H9 (cell line): ENCODE measurements at regions not wholly inside any gene's neighbourhood (a gene's known extent, or its start where the extent isn't known, plus 50 kb on each side); places are given as distances from the start of the nearest gene placed in this dataset.

Source experiments
- DNase-seq: peaks from one replicate; pipeline ENCODE4 v3.0.0-alpha.2; 2017
- H2AFZ ChIP-seq: one replicate; pipeline ENCODE4 v1.6.1; 2013; ENCODE audit warnings: mild to moderate bottlenecking, low read length, control low read depth, moderate library complexity
- H2AK5ac ChIP-seq: 2 replicates; pipeline ENCODE4 v1.6.1; 2013; ENCODE audit warnings: low read length, control low read depth, mixed read lengths; ENCODE audit not compliant: insufficient read length
- H2BK120ac ChIP-seq: one replicate; pipeline ENCODE4 v1.6.1; 2013; ENCODE audit warnings: low read depth, mild to moderate bottlenecking, low read length, control low read depth, inconsistent platforms; ENCODE audit not compliant: poor library complexity, severe bottlenecking
- H2BK12ac ChIP-seq: 2 replicates; pipeline ENCODE4 v1.6.1; 2013; ENCODE audit warnings: low read length, control low read depth, mixed read lengths, low read depth; ENCODE audit not compliant: insufficient read length
- H2BK15ac ChIP-seq: 2 replicates; pipeline ENCODE4 v1.6.1; 2013; ENCODE audit warnings: low read depth, low read length, control low read depth
- H2BK20ac ChIP-seq: one replicate; pipeline ENCODE4 v1.6.1; 2013; ENCODE audit warnings: low read depth, mild to moderate bottlenecking, low read length, control low read depth, inconsistent platforms; ENCODE audit not compliant: poor library complexity, severe bottlenecking
- H2BK5ac ChIP-seq: 2 replicates; pipeline ENCODE4 v1.6.1; 2013; ENCODE audit warnings: low read length, control low read depth, mixed read lengths; ENCODE audit not compliant: insufficient read length
- H3K14ac ChIP-seq: 2 replicates; pipeline ENCODE4 v1.6.1; 2013; ENCODE audit warnings: low read length, control low read depth; ENCODE audit not compliant: insufficient read depth
- H3K18ac ChIP-seq: 2 replicates; pipeline ENCODE4 v1.6.1; 2013; ENCODE audit warnings: low read depth, mild to moderate bottlenecking, mixed read lengths, low read length, control low read depth; ENCODE audit not compliant: insufficient read length
- H3K23ac ChIP-seq: 2 replicates; pipeline ENCODE4 v1.6.1; 2013; ENCODE audit warnings: low read length, control low read depth, mixed read lengths, low read depth; ENCODE audit not compliant: insufficient read length
- H3K23me2 ChIP-seq: 2 replicates; pipeline ENCODE4 v1.6.1; 2013; ENCODE audit warnings: low read depth, mild to moderate bottlenecking, mixed read lengths, low read length, control low read depth; ENCODE audit not compliant: insufficient read length, poor library complexity, severe bottlenecking
- H3K27ac ChIP-seq: 2 replicates; pipeline ENCODE4 v1.5.1; 2013; ENCODE audit warnings: low read length, control low read depth, mixed read lengths, low read depth; ENCODE audit not compliant: insufficient read length
- H3K27me3 ChIP-seq: 2 replicates; pipeline ENCODE4 v1.6.1; 2013; ENCODE audit warnings: low read length, control low read depth, inconsistent platforms; ENCODE audit not compliant: insufficient read depth
- H3K4ac ChIP-seq: 2 replicates; pipeline ENCODE4 v1.6.1; 2013; ENCODE audit warnings: low read depth, mild to moderate bottlenecking, control low read depth, inconsistent platforms, low read length, moderate library complexity
- H3K4me1 ChIP-seq: 2 replicates; pipeline ENCODE4 v1.6.1; 2013; ENCODE audit warnings: low read length, control low read depth, inconsistent platforms; ENCODE audit not compliant: insufficient read depth
- H3K4me2 ChIP-seq: 2 replicates; pipeline ENCODE4 v1.6.1; 2013; ENCODE audit warnings: low read length, control low read depth, mixed read lengths; ENCODE audit not compliant: insufficient read length, insufficient read depth
- H3K56ac ChIP-seq: 2 replicates; pipeline ENCODE4 v1.6.1; 2013; ENCODE audit warnings: low read depth, mild to moderate bottlenecking, mixed read lengths, low read length, control low read depth; ENCODE audit not compliant: insufficient read length
- H3K79me1 ChIP-seq: 2 replicates; pipeline ENCODE4 v1.6.1; 2013; ENCODE audit warnings: low read depth, mild to moderate bottlenecking, moderate library complexity, low read length, control low read depth, inconsistent platforms; ENCODE audit not compliant: insufficient read depth, poor library complexity, severe bottlenecking
- H3K79me2 ChIP-seq: 2 replicates; pipeline ENCODE4 v1.6.1; 2013; ENCODE audit warnings: low read length, control low read depth, inconsistent platforms; ENCODE audit not compliant: insufficient read depth
- H3K9ac ChIP-seq: 2 replicates; pipeline ENCODE4 v1.6.1; 2013; ENCODE audit warnings: low read length, control low read depth, mixed read lengths; ENCODE audit not compliant: insufficient read length; ENCODE audit errors: extremely low read depth
- H3K9me3 ChIP-seq: one replicate; pipeline ENCODE4 v1.6.1; 2013; ENCODE audit warnings: low read depth, low read length, inconsistent platforms; ENCODE audit not compliant: control insufficient read depth
- H3T11ph ChIP-seq: one replicate; pipeline ENCODE4 v1.6.1; 2013; ENCODE audit warnings: mild to moderate bottlenecking, low read length, control low read depth, inconsistent platforms
- H4K20me1 ChIP-seq: one replicate; pipeline ENCODE4 v1.6.1; 2013; ENCODE audit not compliant: control insufficient read depth, insufficient read length, insufficient read depth
- H4K5ac ChIP-seq: 2 replicates; pipeline ENCODE4 v1.6.1; 2013; ENCODE audit warnings: low read depth, mild to moderate bottlenecking, mixed read lengths, low read length, control low read depth; ENCODE audit not compliant: insufficient read length
- H4K8ac ChIP-seq: replicated peaks from 2 replicates; pipeline ENCODE4 v1.6.1; 2013; ENCODE audit warnings: low read length, control low read depth, mixed read lengths, low read depth; ENCODE audit not compliant: insufficient read length
- H4K91ac ChIP-seq: 2 replicates; pipeline ENCODE4 v1.6.1; 2013; ENCODE audit warnings: low read depth, mild to moderate bottlenecking, moderate library complexity, mixed read lengths, low read length, control low read depth; ENCODE audit not compliant: insufficient read length
- H3K27ac Mint-ChIP-seq, 3 experiments: 2 replicates in 2 of 3; 3 replicates in 1 of 3; pipeline ENCODE4 v1.8.0; 2020 to 2021; ENCODE audit warnings: mixed read lengths in 3 of 3, mild to moderate bottlenecking in 1 of 3, moderate library complexity in 1 of 3
- H3K27me3 Mint-ChIP-seq: 2 replicates; pipeline ENCODE4 v1.8.0; 2021; ENCODE audit warnings: low read depth, mild to moderate bottlenecking, moderate library complexity, mixed read lengths
- H3K36me3 Mint-ChIP-seq, 3 experiments: 2 replicates in 2 of 3; 3 replicates in 1 of 3; pipeline ENCODE4 v1.8.0; 2020 to 2021; ENCODE audit warnings: low read depth in 3 of 3, mixed read lengths in 3 of 3; ENCODE audit not compliant: insufficient read depth in 1 of 3
- H3K4me1 Mint-ChIP-seq, 2 experiments: 2 replicates each; pipeline ENCODE4 v1.8.0; 2020; ENCODE audit warnings: mixed read lengths in 2 of 2
- H3K4me3 Mint-ChIP-seq, 2 experiments: 2 replicates in 1 of 2; 3 replicates in 1 of 2; pipeline ENCODE4 v1.8.0; 2020 to 2021; ENCODE audit warnings: mild to moderate bottlenecking in 2 of 2, mixed read lengths in 2 of 2, moderate library complexity in 1 of 2
- H3K9me3 Mint-ChIP-seq, 2 experiments: 2 replicates in 1 of 2; 3 replicates in 1 of 2; pipeline ENCODE4 v1.8.0; 2020; ENCODE audit warnings: mild to moderate bottlenecking in 2 of 2, mixed read lengths in 2 of 2, moderate library complexity in 1 of 2
- CTCF ChIP-seq: fragments of 200-600 bp; sonication (generic); conservative IDR thresholded peaks from 3 replicates; pipeline ENCODE4 v1.8.0; 2021; ENCODE audit warnings: antibody characterized with exemption, mild to moderate bottlenecking
- WGBS: extraction: QIAGEN DNeasy Blood & Tissue Kit; methylation state at CpG from one replicate; pipeline ENCODE4 v1.1.7; 2013; ENCODE audit warnings: missing lambda C conversion rate, low lambda C conversion rate, mixed read lengths; ENCODE audit not compliant: insufficient read length; ENCODE audit errors: extremely low coverage; 5-methylcytosine and 5-hydroxymethylcytosine counted together

- Histone ChIP-seq H3K56ac (no peak overlapping the region), H2BK120ac (no peak overlapping the region), H3K9ac (no peak overlapping the region), H3K4ac (no peak overlapping the region), H2BK5ac (no peak overlapping the region), H3K79me2 (no peaks in the 10 kb centered on the region), H2BK15ac (no peak overlapping the region), H3K9me3 (no peaks in the 10 kb centered on the region), H4K5ac (no peak overlapping the region), H3K4me1 (peaks cover 2% of the 10 kb centered on the region; the same call in 1 of the 2 replicates), H2BK20ac (no peak overlapping the region), H3K27me3 (no peaks in the 10 kb centered on the region), H4K20me1 (no peaks in the 10 kb centered on the region), H4K8ac (no peak overlapping the region), H2AFZ (no peak overlapping the region), H2BK12ac (no peak overlapping the region), H2AK5ac (no peak overlapping the region), H3K14ac (no peak overlapping the region), H3K4me2 (no peak overlapping the region), H3K79me1 (no peaks in the 10 kb centered on the region), H4K91ac (no peak overlapping the region), H3K27ac (no peak overlapping the region), H3K18ac (no peak overlapping the region), H3K23me2 (no peaks in the 10 kb centered on the region), H3T11ph (no peak overlapping the region), H3K23ac (no peak overlapping the region)
- no peak overlapping the region; a peak in 2 of 7 replicates for H3K27ac Mint-ChIP-seq
- TF ChIP-seq CTCF, result no peak
- H3K4me1 Mint-ChIP-seq, result peaks cover 0 to 4% of the 10 kb centered on the region in 2 experiments; a peak in 3 of 4 replicates
- H3K9me3 Mint-ChIP-seq, result no peaks in the 10 kb centered on the region
- H3K4me3 Mint-ChIP-seq, result no peak overlapping the region
- no peaks in the 10 kb centered on the region; a peak in 1 of 7 replicates for H3K36me3 Mint-ChIP-seq
- no CpG with 5 or more reads among the region's 8 CpGs for WGBS
- no peaks in the 10 kb centered on the region; the same call in 1 of the 2 replicates for H3K27me3 Mint-ChIP-seq
- no peak for DNase-seq
These were observed 204.3 kb downstream of the PIK3R1 start for GRCh38 chr5:68419637-68420452.
